ENCODE measurements at regions not wholly inside any gene's neighbourhood (a gene's known extent, or its start where the extent isn't known, plus 50 kb on each side); places are given as distances from the start of the nearest gene placed in this dataset.

DNA sequence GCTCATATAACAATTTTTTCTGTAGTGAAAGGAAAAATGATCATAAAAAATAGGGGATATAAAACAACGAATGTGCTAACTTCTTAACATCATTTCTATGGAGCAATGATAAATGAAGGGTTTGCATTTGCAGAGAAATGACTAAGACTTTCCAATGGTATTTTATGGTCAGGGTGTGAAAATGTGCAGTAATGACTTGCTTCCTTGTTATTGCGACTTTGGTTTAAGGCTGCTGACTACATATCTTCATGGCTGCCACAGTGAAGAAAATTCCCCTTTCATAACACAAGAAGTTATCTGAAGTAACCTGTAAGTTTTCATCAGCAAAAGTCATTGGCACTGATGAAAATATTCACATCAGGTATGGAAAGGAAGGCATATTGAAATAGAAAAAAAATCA, 166.1 kb upstream of the NRG3 start:
- TF ChIP-seq, protein P1, sequence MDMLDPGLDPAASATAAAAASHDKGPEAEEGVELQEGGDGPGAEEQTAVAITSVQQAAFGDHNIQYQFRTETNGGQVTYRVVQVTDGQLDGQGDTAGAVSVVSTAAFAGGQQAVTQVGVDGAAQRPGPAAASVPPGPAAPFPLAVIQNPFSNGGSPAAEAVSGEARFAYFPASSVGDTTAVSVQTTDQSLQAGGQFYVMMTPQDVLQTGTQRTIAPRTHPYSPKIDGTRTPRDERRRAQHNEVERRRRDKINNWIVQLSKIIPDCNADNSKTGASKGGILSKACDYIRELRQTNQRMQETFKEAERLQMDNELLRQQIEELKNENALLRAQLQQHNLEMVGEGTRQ (IDR thresholded peaks at IDR 0.05; ENCODE audit: low read depth, low read length), result no peak
- no peak for TF ChIP-seq MXI1 (IDR thresholded peaks at IDR 0.05; ENCODE audit: borderline replicate concordance, low read depth, low read length)
- TF ChIP-seq, protein P2, sequence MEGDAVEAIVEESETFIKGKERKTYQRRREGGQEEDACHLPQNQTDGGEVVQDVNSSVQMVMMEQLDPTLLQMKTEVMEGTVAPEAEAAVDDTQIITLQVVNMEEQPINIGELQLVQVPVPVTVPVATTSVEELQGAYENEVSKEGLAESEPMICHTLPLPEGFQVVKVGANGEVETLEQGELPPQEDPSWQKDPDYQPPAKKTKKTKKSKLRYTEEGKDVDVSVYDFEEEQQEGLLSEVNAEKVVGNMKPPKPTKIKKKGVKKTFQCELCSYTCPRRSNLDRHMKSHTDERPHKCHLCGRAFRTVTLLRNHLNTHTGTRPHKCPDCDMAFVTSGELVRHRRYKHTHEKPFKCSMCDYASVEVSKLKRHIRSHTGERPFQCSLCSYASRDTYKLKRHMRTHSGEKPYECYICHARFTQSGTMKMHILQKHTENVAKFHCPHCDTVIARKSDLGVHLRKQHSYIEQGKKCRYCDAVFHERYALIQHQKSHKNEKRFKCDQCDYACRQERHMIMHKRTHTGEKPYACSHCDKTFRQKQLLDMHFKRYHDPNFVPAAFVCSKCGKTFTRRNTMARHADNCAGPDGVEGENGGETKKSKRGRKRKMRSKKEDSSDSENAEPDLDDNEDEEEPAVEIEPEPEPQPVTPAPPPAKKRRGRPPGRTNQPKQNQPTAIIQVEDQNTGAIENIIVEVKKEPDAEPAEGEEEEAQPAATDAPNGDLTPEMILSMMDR (conservative IDR thresholded peaks at IDR 0.05; ENCODE audit: low read depth, low read length), result no peak
- TF ChIP-seq RCOR1 (IDR thresholded peaks at IDR 0.05; ENCODE audit: insufficient replicate concordance, low read length), result no peak
- no peak for TF ChIP-seq RFX5 (IDR thresholded peaks at IDR 0.05; ENCODE audit: low read depth, low read length)
- TF ChIP-seq SMC3 (IDR thresholded peaks at IDR 0.05; ENCODE audit: low read depth, low read length), result no peak
- no peak for TF ChIP-seq RAD21 (IDR thresholded peaks at IDR 0.05; ENCODE audit: low read length)
- TF ChIP-seq FOS (IDR thresholded peaks at IDR 0.05; ENCODE audit: low read depth, low read length), result no peak
- TF ChIP-seq POLR2A (IDR thresholded peaks at IDR 0.05; ENCODE audit: low read depth, low read length), result no peak
- no peak for TF ChIP-seq MAFK (IDR thresholded peaks at IDR 0.05; ENCODE audit: low read depth, low read length)
- no peak for TF ChIP-seq CEBPB (IDR thresholded peaks at IDR 0.05; ENCODE audit: low read depth, low read length)
- TF ChIP-seq NFE2L2 (IDR thresholded peaks at IDR 0.05; ENCODE audit: low read depth, low read length), result no peak

Data from IMR-90 (cell line).